ENCODE measurements at regions not wholly inside any gene's neighbourhood (a gene's known extent, or its start where the extent isn't known, plus 50 kb on each side); places are given as distances from the start of the nearest gene placed in this dataset.
"Not testable (repeated sequence)": the region's sequence is repeated elsewhere in the genome, so short reads cannot be mapped to it uniquely, and the experiment has no call there.

DNA sequence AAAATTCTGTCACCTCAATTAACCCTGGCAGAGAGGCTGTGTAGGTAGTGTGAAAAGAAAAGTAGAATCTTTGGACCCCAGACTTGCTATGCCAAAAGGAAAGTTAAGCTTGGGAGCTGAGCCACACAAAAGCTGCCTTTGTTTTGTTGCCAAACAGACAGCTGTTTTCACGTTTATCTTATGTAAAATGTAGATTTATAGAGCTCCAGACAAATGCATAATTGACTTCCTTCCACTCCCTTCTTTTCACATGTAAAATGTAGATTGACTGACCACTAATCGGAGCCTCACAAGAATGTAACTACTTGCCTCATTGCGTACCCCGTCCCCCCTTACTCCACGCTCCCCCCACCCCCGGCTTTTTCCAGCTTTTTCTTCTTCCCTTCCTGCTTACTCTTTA lies 2302.2 kb upstream of the RAG2 start:
- BruUV-seq (replicated peaks), result no TSS peak
- H3K9me2 ChIP-seq (ENCODE audit: insufficient read depth), result no peaks in the 10 kb centered on the region
- intact Hi-C loops (cut with micrococcal nuclease), result no loop called here
- no peak overlapping the region for H3K9ac ChIP-seq (ENCODE audit: low read length)
- no peak for DNase-seq (ENCODE audit: low read depth, low spot score)
- peaks cover 0 to 25% of the 10 kb centered on the region in 2 experiments; a peak in 2 of 4 replicates for H3K9me3 ChIP-seq (ENCODE audit: control insufficient read depth in 1 of 2, insufficient read depth in 1 of 2, low read depth in 1 of 2, low read length in 2 of 2)
- ATAC-seq, result no peak
- H2AFZ ChIP-seq (ENCODE audit: low read depth, low read length, poor library complexity, severe bottlenecking), result no peak overlapping the region
- H3K4me3 ChIP-seq (replicated peaks in 1 of 2; ENCODE audit: low read depth in 1 of 2, low read length in 2 of 2), result no peak overlapping the region
- ChIA-PET POLR2A (no interaction called here), CTCF (no interaction called here), RAD21 (ENCODE audit: low non-redundant PET in 1 of 2, low total read pairs in 2 of 2, uncharacterized antibody in 2 of 2, unreplicated experiment in 2 of 2) (no interaction called here)
- no peak overlapping the region for H3K4me2 ChIP-seq (ENCODE audit: low read length)
- no peak overlapping the region for H3K27ac ChIP-seq (ENCODE audit: low read depth, low read length)
- H3K27me3 ChIP-seq (ENCODE audit: insufficient read depth, low read length), result no peaks in the 10 kb centered on the region
- H3K36me3 ChIP-seq (ENCODE audit: control insufficient read depth in 1 of 2, insufficient read depth in 2 of 2, low read length in 2 of 2), result no peaks in the 10 kb centered on the region
- H4K20me1 ChIP-seq (ENCODE audit: insufficient read depth), result no peaks in the 10 kb centered on the region
- TF ChIP-seq RAD21 (IDR thresholded peaks at IDR 0.05; ENCODE audit: low read depth), result no peak
- no peak for TF ChIP-seq ELF1 (IDR thresholded peaks at IDR 0.05; ENCODE audit: borderline replicate concordance, low read depth)
- TF ChIP-seq, protein P1, sequence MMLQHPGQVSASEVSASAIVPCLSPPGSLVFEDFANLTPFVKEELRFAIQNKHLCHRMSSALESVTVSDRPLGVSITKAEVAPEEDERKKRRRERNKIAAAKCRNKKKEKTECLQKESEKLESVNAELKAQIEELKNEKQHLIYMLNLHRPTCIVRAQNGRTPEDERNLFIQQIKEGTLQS (IDR thresholded peaks at IDR 0.05), result no peak
- TF ChIP-seq TCF7L2 (IDR thresholded peaks at IDR 0.05; ENCODE audit: borderline replicate concordance, extremely low read depth, insufficient read depth, insufficient read length), result no peak
- TF ChIP-seq EZH2phosphoT487 (IDR thresholded peaks at IDR 0.05; ENCODE audit: borderline replicate concordance), result no peak
- TF ChIP-seq SP1 (IDR thresholded peaks at IDR 0.05; ENCODE audit: low read depth), result no peak
- TF ChIP-seq, protein P2, sequence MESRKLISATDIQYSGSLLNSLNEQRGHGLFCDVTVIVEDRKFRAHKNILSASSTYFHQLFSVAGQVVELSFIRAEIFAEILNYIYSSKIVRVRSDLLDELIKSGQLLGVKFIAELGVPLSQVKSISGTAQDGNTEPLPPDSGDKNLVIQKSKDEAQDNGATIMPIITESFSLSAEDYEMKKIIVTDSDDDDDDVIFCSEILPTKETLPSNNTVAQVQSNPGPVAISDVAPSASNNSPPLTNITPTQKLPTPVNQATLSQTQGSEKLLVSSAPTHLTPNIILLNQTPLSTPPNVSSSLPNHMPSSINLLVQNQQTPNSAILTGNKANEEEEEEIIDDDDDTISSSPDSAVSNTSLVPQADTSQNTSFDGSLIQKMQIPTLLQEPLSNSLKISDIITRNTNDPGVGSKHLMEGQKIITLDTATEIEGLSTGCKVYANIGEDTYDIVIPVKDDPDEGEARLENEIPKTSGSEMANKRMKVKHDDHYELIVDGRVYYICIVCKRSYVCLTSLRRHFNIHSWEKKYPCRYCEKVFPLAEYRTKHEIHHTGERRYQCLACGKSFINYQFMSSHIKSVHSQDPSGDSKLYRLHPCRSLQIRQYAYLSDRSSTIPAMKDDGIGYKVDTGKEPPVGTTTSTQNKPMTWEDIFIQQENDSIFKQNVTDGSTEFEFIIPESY (IDR thresholded peaks at IDR 0.05; ENCODE audit: extremely low read depth, insufficient replicate concordance, low read length), result no peak
- TF ChIP-seq ZNF274 (IDR thresholded peaks at IDR 0.05; ENCODE audit: low read depth, low read length), result no peak
- TF ChIP-seq, protein P3, sequence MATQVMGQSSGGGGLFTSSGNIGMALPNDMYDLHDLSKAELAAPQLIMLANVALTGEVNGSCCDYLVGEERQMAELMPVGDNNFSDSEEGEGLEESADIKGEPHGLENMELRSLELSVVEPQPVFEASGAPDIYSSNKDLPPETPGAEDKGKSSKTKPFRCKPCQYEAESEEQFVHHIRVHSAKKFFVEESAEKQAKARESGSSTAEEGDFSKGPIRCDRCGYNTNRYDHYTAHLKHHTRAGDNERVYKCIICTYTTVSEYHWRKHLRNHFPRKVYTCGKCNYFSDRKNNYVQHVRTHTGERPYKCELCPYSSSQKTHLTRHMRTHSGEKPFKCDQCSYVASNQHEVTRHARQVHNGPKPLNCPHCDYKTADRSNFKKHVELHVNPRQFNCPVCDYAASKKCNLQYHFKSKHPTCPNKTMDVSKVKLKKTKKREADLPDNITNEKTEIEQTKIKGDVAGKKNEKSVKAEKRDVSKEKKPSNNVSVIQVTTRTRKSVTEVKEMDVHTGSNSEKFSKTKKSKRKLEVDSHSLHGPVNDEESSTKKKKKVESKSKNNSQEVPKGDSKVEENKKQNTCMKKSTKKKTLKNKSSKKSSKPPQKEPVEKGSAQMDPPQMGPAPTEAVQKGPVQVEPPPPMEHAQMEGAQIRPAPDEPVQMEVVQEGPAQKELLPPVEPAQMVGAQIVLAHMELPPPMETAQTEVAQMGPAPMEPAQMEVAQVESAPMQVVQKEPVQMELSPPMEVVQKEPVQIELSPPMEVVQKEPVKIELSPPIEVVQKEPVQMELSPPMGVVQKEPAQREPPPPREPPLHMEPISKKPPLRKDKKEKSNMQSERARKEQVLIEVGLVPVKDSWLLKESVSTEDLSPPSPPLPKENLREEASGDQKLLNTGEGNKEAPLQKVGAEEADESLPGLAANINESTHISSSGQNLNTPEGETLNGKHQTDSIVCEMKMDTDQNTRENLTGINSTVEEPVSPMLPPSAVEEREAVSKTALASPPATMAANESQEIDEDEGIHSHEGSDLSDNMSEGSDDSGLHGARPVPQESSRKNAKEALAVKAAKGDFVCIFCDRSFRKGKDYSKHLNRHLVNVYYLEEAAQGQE (IDR thresholded peaks at IDR 0.05; ENCODE audit: low read depth), result no peak
- TF ChIP-seq CEBPB (IDR thresholded peaks at IDR 0.05; ENCODE audit: low read depth), result no peak
- no peak for TF ChIP-seq POLR2A (IDR thresholded peaks at IDR 0.05; ENCODE audit: borderline replicate concordance, extremely low read depth, insufficient read depth, insufficient read length)
- TF ChIP-seq CBX3 (IDR thresholded peaks at IDR 0.05; ENCODE audit: low read depth), result no peak
- TF ChIP-seq EGR1 (IDR thresholded peaks at IDR 0.05; ENCODE audit: low read depth), result no peak
- no peaks in the 10 kb centered on the region for H3K79me2 ChIP-seq (ENCODE audit: insufficient read depth, low read length)
- no peaks in the 10 kb centered on the region for H3K4me1 ChIP-seq (ENCODE audit: control insufficient read depth in 1 of 2, insufficient read depth in 2 of 2, low read length in 2 of 2)

DNA sequence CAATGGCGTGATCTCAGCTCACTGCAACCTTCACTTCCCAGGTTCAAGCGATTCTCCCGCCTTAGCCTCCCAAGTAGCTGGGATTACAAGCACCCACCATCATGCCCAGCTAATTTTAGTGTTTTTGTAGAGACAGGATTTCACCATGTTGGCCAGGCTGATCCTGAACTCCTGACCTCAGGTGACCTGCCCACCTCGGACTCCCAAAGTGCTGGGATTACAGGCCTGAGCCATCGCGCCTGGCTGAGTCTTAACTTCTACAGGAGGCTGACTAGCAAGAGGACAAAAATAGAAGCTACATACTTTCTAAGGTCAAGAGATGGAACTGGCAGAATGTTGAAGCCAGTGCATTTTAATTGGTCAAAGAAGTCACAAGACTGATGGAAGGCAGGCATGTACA lies 2296.2 kb upstream of the RAG2 start:
- H3K4me1 ChIP-seq (ENCODE audit: control insufficient read depth in 1 of 2, insufficient read depth in 2 of 2, low read length in 2 of 2); H3K27ac ChIP-seq (ENCODE audit: low read depth, low read length); H3K4me2 ChIP-seq (ENCODE audit: low read length); H3K79me2 ChIP-seq (ENCODE audit: insufficient read depth, low read length); H3K9ac ChIP-seq (ENCODE audit: low read length); CTCF ChIA-PET; ATAC-seq; H3K9me2 ChIP-seq (ENCODE audit: insufficient read depth); H3K4me3 ChIP-seq (replicated peaks in 1 of 2; ENCODE audit: low read depth in 1 of 2, low read length in 2 of 2); H3K36me3 ChIP-seq (ENCODE audit: control insufficient read depth in 1 of 2, insufficient read depth in 2 of 2, low read length in 2 of 2); intact Hi-C loops (cut with micrococcal nuclease); RAD21 ChIA-PET (ENCODE audit: low non-redundant PET in 1 of 2, low total read pairs in 2 of 2, uncharacterized antibody in 2 of 2, unreplicated experiment in 2 of 2); H2AFZ ChIP-seq (ENCODE audit: low read depth, low read length, poor library complexity, severe bottlenecking); DNase-seq (ENCODE audit: low read depth, low spot score); BruUV-seq (replicated peaks); POLR2A ChIA-PET; H4K20me1 ChIP-seq (ENCODE audit: insufficient read depth); H3K27me3 ChIP-seq (ENCODE audit: insufficient read depth, low read length): not testable (repeated sequence)
- H3K9me3 ChIP-seq (ENCODE audit: control insufficient read depth in 1 of 2, insufficient read depth in 1 of 2, low read depth in 1 of 2, low read length in 2 of 2), result peaks cover 0 to 38% of the 10 kb centered on the region in 2 experiments; a peak in 2 of 4 replicates
